K562 (cell line): ENCODE measurements at regions not wholly inside any gene's neighbourhood (a gene's known extent, or its start where the extent isn't known, plus 50 kb on each side); places are given as distances from the start of the nearest gene placed in this dataset.

Source experiments
- ATAC-seq: fragments of 200-7000 bp; cut with Tn5 transposase; 3 replicates; pipeline ENCODE4 v1.9.1; 2020; ENCODE audit warnings: moderate library complexity
- BruUV-seq: library from RNA; stranded (reverse); fragments of 400-500 nt; replicated peaks from 2 replicates; lab custom pipeline; 2021; lab: Mats Ljungman, UMichigan
- CTCF ChIA-PET: fragments of 300-600 bp; formaldehyde crosslinking; extraction: SDS; loops from one replicate; lab custom pipeline; 2021; ENCODE audit warnings: low intra/inter-chr PET ratio; lab: Yijun Ruan, JAX
- POLR2A ChIA-PET: fragments of 300-600, 350-650 bp; sonication (Branson Sonifier 250); formaldehyde crosslinking; extraction: SDS; loops from one replicate; lab custom pipeline; 2021; ENCODE audit warnings: antibody characterized with exemption, inconsistent platforms; lab: Yijun Ruan, JAX
- DNase-seq, 4 experiments: peaks; one replicate each; pipeline versions ENCODE4 v3.0.0 to v3.0.0-alpha.2; 2011 to 2018; ENCODE audit warnings: low spot score in 3 of 4, mixed read lengths in 3 of 4; ENCODE audit errors: extremely low read depth in 1 of 4
- FAIRE-seq: peaks from 2 replicates; lab custom pipeline; 2011; peaks lifted over from hg19 to GRCh38; lab: Jason Lieb, UNC
- H2AFZ ChIP-seq: 2 replicates; pipeline ENCODE4 v1.6.0; 2011; ENCODE audit warnings: low read depth, low read length, control low read depth, inconsistent platforms
- H3K27ac ChIP-seq: fragments of 200-600 bp; 3 replicates; pipeline ENCODE4 v1.8.0; 2011; ENCODE audit warnings: low read depth, mild to moderate bottlenecking, control low read depth, inconsistent platforms, low read length, moderate library complexity, mixed read lengths; ENCODE audit errors: extremely low read depth
- H3K27me3 ChIP-seq, 2 experiments: fragments of 300-600 bp in 1 of 2; 2 replicates in 1 of 2; 3 replicates in 1 of 2; pipeline versions ENCODE4 v1.6.0 to v1.8.0; 2011; ENCODE audit warnings: inconsistent platforms in 2 of 2, low read length in 2 of 2, mild to moderate bottlenecking in 1 of 2, mixed read lengths in 1 of 2, moderate library complexity in 1 of 2; ENCODE audit not compliant: control insufficient read depth in 2 of 2, insufficient read depth in 2 of 2
- H3K36me3 ChIP-seq: fragments of 300-600 bp; 3 replicates; pipeline ENCODE4 v1.8.0; 2011; ENCODE audit warnings: mild to moderate bottlenecking, low read length, inconsistent platforms; ENCODE audit not compliant: control insufficient read depth, insufficient read depth
- H3K4me1 ChIP-seq, 2 experiments: fragments of 200-600 bp in 1 of 2; replicated peaks in 1 of 2; 2 replicates in 1 of 2; 3 replicates in 1 of 2; pipeline versions ENCODE4 v1.5.1 to v1.8.0; 2011; ENCODE audit warnings: inconsistent platforms in 2 of 2, low read length in 2 of 2, mild to moderate bottlenecking in 1 of 2, mixed read lengths in 1 of 2, moderate library complexity in 1 of 2; ENCODE audit not compliant: control insufficient read depth in 2 of 2, insufficient read depth in 2 of 2
- H3K4me2 ChIP-seq: 2 replicates; pipeline ENCODE4 v1.6.1; 2011; ENCODE audit warnings: low read length, control low read depth, inconsistent platforms, mixed read lengths; ENCODE audit not compliant: insufficient read depth
- H3K4me3 ChIP-seq: fragments of 200-600 bp; sonication (generic), shearing (Covaris generic); 2 replicates; pipeline ENCODE4 v1.5.1; 2016; ENCODE audit warnings: control low read depth, inconsistent platforms
- H3K79me2 ChIP-seq: fragments of 200-600 bp; 3 replicates; pipeline ENCODE4 v1.8.0; 2011; ENCODE audit warnings: low read length, inconsistent platforms; ENCODE audit not compliant: control insufficient read depth, insufficient read depth
- H3K9ac ChIP-seq, 2 experiments: 2 replicates each; pipeline versions ENCODE4 v1.6.0 to v1.6.1; 2011; ENCODE audit warnings: low read depth in 2 of 2, low read length in 2 of 2, control low read depth in 1 of 2, inconsistent platforms in 1 of 2, mild to moderate bottlenecking in 1 of 2, mixed read lengths in 1 of 2; ENCODE audit not compliant: insufficient read depth in 1 of 2
- H3K9me1 ChIP-seq: one replicate; pipeline ENCODE4 v1.6.0; 2011; ENCODE audit warnings: inconsistent platforms, mild to moderate bottlenecking, low read length, moderate library complexity; ENCODE audit not compliant: control insufficient read depth, insufficient read depth
- H3K9me3 ChIP-seq: replicated peaks from 2 replicates; pipeline ENCODE4 v1.5.1; 2011; ENCODE audit warnings: low read depth, low read length, inconsistent platforms; ENCODE audit not compliant: control insufficient read depth, insufficient read depth
- H4K20me1 ChIP-seq: replicated peaks from 2 replicates; pipeline ENCODE4 v1.6.1; 2011; ENCODE audit warnings: low read length, inconsistent platforms, mixed read lengths; ENCODE audit not compliant: control insufficient read depth, insufficient read depth
- CBX8 ChIP-seq: fragments of 200-600 bp; sonication (generic); IDR thresholded peaks from 2 replicates; pipeline ENCODE4 v1.6.1; 2012; ENCODE audit warnings: borderline replicate concordance, mixed run types, low read depth, mild to moderate bottlenecking, moderate library complexity, mixed read lengths, low read length, control low read depth, inconsistent platforms; ENCODE audit not compliant: poor library complexity, severe bottlenecking; ENCODE audit errors: extremely low read depth
- DMBX1 ChIP-seq: fragments of 250-450 bp; sonication (Bioruptor Pico); IDR thresholded peaks from 2 replicates; pipeline ENCODE4 v1.8.0; 2022; ENCODE audit warnings: inconsistent platforms, mild to moderate bottlenecking, moderate library complexity, borderline replicate concordance
- E2F1 ChIP-seq: sonication (generic); formaldehyde crosslinking; IDR thresholded peaks from 2 replicates; pipeline ENCODE4 v1.8.1; 2023; ENCODE audit warnings: mild to moderate bottlenecking, missing genetic modification reagents, moderate library complexity
- GTF2F1 ChIP-seq: IDR thresholded peaks from 2 replicates; pipeline ENCODE4 v1.6.1; 2011; ENCODE audit warnings: low read depth, low read length, improper control_type of control experiment
- MYNN ChIP-seq, 2 experiments: sonication (generic); formaldehyde crosslinking in 1 of 2; IDR thresholded peaks; 2 replicates each; pipeline versions ENCODE4 v1.5.0 to v1.6.1; 2016 to 2020; ENCODE audit warnings: antibody characterized with exemption in 1 of 2, missing genetic modification reagents in 1 of 2
- RNF219 ChIP-seq: fragments of 250-450 bp; sonication (Bioruptor Pico); IDR thresholded peaks from 2 replicates; pipeline ENCODE4 v1.5.0; 2022; ENCODE audit warnings: mild to moderate bottlenecking
- TFAM ChIP-seq: fragments of 250-450 bp; sonication (Bioruptor Pico); conservative IDR thresholded peaks from 2 replicates; pipeline ENCODE4 v1.5.0; 2021; ENCODE audit warnings: mild to moderate bottlenecking, moderate library complexity
- ZNF146 ChIP-seq: IDR thresholded peaks from one replicate; pipeline ENCODE4 v1.6.1; 2018; ENCODE audit warnings: missing compliant biosample characterization; ENCODE audit not compliant: unreplicated experiment
- ZNF436 ChIP-seq: fragments of 250-450, 450-650 bp; sonication (Bioruptor Pico); formaldehyde crosslinking; IDR thresholded peaks from 2 replicates; pipeline ENCODE4 v1.7.0; 2020; ENCODE audit warnings: mild to moderate bottlenecking
- ZNF444 ChIP-seq: fragments of 250-450 bp; sonication (Bioruptor Pico); IDR thresholded peaks from 2 replicates; pipeline ENCODE4 v1.4.0; 2020; ENCODE audit warnings: mild to moderate bottlenecking, moderate library complexity
- WGBS: fragments of 100-300 bp; shearing (Covaris generic); methylation state at CpG from one replicate; pipeline ENCODE4 v1.1.6; 2016; ENCODE audit warnings: low coverage, mixed read lengths; ENCODE audit not compliant: insufficient coverage; ENCODE audit errors: missing lambda C conversion rate; 5-methylcytosine and 5-hydroxymethylcytosine counted together
- in situ Hi-C: fragments of 300-500 bp; cut with MboI; formaldehyde crosslinking; loops from 4 replicates; pipeline ENCODE4 v1.15.0; 2018; ENCODE audit warnings: inconsistent platforms, mixed read lengths
- intact Hi-C: fragments of 100-400 bp; cut with micrococcal nuclease; formaldehyde crosslinking; loops from 2 replicates; pipeline ENCODE4 v1.14.2; 2022

DNA sequence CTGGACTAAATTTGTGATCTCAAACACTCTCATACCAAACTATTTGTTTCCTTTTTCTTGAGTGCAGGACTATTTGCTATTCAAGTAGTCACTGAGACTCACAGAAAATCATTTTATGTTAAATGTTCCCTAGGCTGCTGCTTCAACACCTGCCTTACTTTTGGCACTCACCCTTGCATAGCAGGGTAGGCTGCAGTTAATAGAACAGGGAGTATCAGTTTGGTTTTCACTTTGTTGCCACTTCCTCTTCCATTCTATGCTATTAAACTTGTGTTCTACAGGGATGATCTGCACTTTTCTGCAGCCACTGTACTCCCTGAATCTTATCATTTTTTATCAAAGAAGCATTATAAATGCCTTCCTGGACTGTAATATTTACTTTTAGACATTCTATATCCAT is 148.7 kb upstream of the PRMT6 start:
- ATAC-seq (no peak), DNase-seq (no peak), FAIRE-seq (no peak)
- POLR2A ChIA-PET, result no interaction called here
- BruUV-seq, result no TSS peak
- Histone ChIP-seq H3K9me3 (no peaks in the 10 kb centered on the region), H3K4me2 (no peak overlapping the region), H3K79me2 (no peaks in the 10 kb centered on the region), H2AFZ (no peak overlapping the region), H3K36me3 (no peaks in the 10 kb centered on the region), H3K9me1 (no peaks in the 10 kb centered on the region), H3K4me1 (no peaks in the 10 kb centered on the region), H3K9ac (no peak overlapping the region)
- intact Hi-C loops, result no loop called here
- no peak for TF ChIP-seq TFAM (CRISPR knock-in tag)
- no peak for TF ChIP-seq GTF2F1
- TF ChIP-seq, all 486 proteins: peak for 0
- Histone ChIP-seq H4K20me1 (no peaks in the 10 kb centered on the region), H3K27ac (no peak overlapping the region), H3K4me3 (no peak overlapping the region), H3K27me3 (no peaks in the 10 kb centered on the region)
- in situ Hi-C loops, result no loop called here
- CTCF ChIA-PET, result no interaction called here

GRCh38 chr1:106908689-106909088 is 147.8 kb upstream of the PRMT6 start:
- Histone ChIP-seq H3K79me2 (no peaks in the 10 kb centered on the region), H3K36me3 (no peaks in the 10 kb centered on the region), H3K9me3 (no peaks in the 10 kb centered on the region), H3K4me1 (no peaks in the 10 kb centered on the region), H3K4me2 (no peak overlapping the region), H3K9ac (no peak overlapping the region), H3K27me3 (no peaks in the 10 kb centered on the region), H2AFZ (no peak overlapping the region), H3K9me1 (no peaks in the 10 kb centered on the region), H3K4me3 (no peak overlapping the region), H3K27ac (no peak overlapping the region), H4K20me1 (no peaks in the 10 kb centered on the region)
- no peak for TF ChIP-seq E2F1 (CRISPR knock-in tag)
- TF ChIP-seq CBX8, result no peak
- no peak for TF ChIP-seq MYNN (IDR thresholded peaks at IDR 0.05)
- no peak for TF ChIP-seq MYNN (CRISPR knock-in tag; IDR thresholded peaks at IDR 0.05)
- no peak for TF ChIP-seq ZNF436
- no peak for TF ChIP-seq DMBX1
- no peak for TF ChIP-seq RNF219
- no peak for TF ChIP-seq ZNF444
- no peak for TF ChIP-seq ZNF146 (CRISPR knock-in tag)
- no peak for FAIRE-seq
- POLR2A ChIA-PET, result no interaction called here
- no peak for ATAC-seq
- intact Hi-C loops, result no loop called here
- no peak for DNase-seq
- in situ Hi-C loops, result no loop called here
- CTCF ChIA-PET, result no interaction called here
- 0% methylated on average over 1 of the region's 1 CpG for WGBS
- no TSS peak for BruUV-seq
